NCI-H1092 treated with DMSO at 0.1 percent for 48 hours (cell line): ENCODE measurements at regions not wholly inside any gene's neighbourhood (a gene's known extent, or its start where the extent isn't known, plus 50 kb on each side); places are given as distances from the start of the nearest gene placed in this dataset.

Experiments
- DNase-seq: peaks from one replicate; lab custom pipeline; 2025; lab: John Stamatoyannopoulos, UW

- DNase-seq, result no peak
Measured at GRCh38 chr19:56947206-56947605, 106.7 kb upstream of the PEG3 start.

DNA sequence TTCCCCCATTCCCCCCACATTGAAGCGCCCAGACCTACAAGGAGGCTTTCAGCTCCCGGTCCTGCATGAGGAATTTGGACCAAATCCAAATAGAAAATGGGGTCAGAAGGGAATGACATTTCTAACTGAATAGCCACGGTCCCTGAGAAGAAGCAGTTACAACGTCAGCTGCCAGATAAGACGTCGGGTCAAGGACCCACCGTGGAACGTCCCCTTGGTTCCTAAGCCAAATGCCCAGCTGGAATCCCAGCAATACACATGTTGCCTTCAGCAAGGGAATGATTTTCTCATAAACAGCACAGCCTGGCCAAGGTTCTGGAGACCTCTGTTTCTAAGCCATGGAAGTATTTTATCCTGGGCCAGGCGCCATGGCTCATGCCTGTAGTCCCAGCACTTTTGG lies 109.1 kb upstream of the PEG3 start:
- no peak for DNase-seq

DNA sequence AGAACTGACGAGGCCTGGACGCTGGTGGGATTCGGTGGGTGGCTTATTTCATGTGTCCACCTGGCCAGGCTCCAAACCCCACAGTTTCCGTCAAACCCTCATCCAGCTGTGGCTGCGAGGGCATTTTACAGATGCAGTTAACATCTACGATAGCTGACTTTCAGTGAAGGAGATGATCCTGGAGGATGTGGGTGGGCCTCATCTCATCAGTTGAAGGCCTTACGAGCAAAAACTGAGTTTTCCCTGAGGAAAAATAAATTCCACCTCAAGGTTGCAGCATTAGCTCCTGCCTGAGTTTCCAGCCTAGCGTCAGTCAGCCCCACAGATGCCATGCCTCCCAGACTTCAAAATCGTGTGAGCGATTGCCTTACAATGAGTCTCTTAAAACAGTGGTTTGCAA lies 111.1 kb upstream of the PEG3 start:
- DNase-seq, result no peak

DNA sequence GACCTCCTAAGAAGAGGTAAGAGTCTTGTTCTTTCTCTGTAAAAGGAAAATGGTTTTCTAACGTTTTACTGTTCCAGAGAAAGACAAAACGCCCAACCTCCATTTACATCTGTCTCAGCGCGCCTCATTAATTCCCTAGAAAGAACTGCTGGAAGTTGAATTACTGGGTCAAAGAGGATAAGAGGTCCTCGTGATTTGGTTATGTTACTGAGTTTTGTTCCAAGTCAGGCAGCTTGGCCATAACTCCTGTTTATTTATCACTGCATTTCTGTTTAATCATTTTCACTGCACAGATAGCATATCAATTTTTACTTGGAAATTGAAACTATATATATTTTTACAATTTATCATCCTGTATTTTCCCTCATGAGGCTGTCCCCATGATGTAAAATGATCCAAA lies 112.9 kb upstream of the PEG3 start:
- no peak for DNase-seq

GRCh38 chr19:56955637-56956216 lies 115.2 kb upstream of the PEG3 start:
- DNase-seq, result no peak

DNA sequence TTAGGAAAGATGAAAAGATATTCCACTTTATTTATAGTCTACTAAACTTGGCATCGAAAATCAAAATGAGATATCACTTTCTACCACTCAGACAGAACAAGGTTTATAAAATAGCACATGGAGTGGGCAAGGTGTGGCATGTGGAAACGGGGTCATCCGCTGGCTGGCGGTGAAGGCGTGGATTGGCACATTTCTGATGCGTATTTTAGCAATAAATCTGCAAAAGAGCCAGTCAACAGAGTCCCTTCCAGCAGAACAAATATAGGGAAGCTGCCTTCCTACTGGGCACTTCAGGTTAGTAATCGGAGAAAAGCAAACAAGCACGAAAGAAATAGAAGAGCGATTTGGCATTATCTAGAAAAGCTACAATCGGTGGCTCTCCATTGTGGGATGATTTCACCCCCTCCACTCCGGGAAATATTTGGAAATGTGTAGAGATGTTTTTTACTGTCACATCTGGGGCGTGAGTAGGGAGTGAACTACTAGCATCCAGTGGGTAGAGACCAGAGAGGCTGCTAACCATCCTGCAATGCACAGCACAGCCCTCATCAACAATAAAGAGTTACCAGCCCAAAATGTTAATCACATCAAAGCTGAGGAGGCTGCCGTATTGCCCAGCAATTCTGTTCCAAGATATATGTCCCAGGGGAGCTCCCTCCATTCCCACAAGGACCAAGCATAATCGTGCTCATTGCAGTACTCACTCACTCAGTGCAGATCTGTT lies 116.1 kb upstream of the PEG3 start:
- DNase-seq, result no peak

- DNase-seq, result no peak
Measured at GRCh38 chr19:56959205-56959604, 118.7 kb upstream of the PEG3 start.

DNA sequence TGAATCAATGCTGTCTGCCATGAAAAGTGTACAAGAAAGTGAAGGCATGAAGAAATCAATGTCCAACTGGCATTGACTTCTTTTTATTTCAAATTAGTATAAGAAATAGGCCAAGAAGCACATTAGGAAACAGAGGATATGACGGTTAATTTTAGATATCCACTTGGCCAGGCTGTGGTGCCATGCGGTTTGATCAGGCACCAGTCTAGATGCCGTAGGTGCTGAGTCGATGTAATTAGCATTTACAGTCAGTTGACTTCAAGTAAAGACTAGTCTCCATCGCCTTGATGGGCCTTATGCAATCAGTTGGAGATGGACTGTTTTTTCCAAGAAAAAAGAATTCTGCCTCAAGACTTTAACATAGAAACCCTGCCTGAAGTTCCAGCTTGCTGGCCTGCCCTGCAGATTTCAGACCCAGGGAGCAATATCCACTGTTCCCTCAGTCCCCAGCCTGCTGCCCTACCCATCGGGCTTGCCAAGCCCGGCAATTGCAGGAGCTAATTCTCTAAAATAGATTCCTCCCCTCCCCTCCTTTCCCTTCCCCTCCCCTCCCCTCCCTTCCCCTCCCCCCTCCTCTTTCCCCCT lies 120.5 kb upstream of the PEG3 start:
- no peak for DNase-seq

DNA sequence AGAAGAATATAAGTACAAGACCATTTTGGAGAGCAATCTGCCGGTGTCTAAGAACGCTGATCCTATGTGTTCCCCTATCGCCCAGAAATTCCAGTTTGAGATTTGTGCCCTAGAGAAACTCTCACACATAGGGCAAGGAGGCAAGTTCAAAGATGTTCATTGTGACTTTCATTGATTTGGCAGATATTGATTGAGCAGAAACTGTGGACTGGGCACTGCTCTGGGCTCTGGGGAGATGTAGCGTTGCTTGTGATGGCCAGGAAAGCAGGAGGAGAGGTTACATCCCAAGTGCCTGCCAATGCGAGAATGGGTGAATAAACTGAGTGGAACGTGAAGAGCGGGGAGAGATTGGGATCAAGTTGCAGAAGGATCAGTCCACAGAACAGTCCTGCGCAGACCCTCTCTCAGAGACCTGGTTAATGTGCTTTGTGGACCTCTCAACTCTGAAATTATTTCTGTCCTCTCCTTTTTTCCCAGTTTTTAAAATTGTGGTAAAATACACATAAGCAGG lies 123.9 kb upstream of the PEG3 start:
- no peak for DNase-seq

- DNase-seq, result no peak
Measured at GRCh38 chr19:56966225-56966696, 125.7 kb upstream of the PEG3 start.

GRCh38 chr19:56966697-56967299 lies 126.3 kb upstream of the PEG3 start:
- no peak for DNase-seq

DNA sequence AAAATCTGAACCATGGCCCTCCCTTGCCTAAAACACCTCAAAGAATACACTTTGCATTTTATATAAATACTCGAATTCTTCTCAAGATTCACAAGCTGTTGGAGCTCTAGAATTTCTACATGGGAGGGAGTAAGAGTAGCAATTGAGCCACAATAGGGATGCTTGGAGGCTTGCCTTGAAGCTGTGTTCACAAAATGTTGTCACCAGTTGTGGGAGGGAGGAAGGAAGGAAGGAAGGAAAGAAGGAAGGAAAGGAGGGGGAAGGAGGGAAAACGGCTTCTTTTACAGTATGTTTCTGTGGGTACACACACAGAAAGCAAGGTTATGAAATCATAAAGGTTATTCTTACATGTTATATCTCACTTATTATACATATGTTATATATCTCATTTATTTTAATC lies 128.6 kb upstream of the PEG3 start:
- DNase-seq, result no peak

GRCh38 chr19:56969759-56970178 lies 129.2 kb upstream of the PEG3 start:
- no peak for DNase-seq

GRCh38 chr19:56971230-56971629 lies 130.7 kb upstream of the PEG3 start:
- no peak for DNase-seq

- DNase-seq, result no peak
Measured at GRCh38 chr19:56972291-56972841, 131.8 kb upstream of the PEG3 start.

DNA sequence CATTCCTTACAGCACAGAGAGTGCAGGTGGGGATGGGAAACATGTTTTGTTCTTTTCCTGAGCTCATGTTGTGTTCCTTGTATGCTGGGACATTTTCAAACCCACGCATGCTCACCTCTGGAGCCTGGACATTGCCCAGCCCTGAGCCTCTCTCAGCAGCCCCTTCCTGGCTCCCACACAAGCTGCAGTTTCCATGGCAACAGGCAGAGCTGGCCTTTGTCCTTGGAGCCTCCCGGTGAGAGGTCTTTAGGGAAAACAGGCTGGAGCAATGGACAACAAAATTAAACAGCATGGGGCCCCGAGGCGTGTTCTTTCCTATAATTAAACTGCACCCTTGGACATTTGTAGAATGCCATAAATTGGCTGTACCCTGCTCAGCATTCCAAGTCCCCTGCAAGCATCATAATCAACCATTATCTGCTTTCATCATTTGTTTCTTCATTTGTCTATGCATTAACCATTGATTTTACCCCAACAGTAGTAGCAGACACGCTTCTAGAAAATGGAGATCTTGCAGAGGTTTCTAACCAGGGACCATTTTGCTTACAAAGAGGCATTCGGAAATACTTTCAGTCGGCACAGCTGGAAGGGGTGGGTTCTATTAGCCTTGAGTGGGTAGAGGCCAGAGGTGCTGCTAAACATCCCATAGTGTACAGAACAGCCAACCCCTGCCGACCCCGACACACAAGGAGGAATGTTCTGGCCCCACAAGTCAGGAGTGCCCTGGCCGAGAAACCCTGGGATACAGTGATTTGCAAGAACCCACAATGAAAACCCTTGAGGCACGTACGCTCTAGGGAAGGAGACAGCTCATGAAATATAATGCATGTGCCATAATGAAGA lies 133.4 kb upstream of the PEG3 start:
- DNase-seq, result no peak

DNA sequence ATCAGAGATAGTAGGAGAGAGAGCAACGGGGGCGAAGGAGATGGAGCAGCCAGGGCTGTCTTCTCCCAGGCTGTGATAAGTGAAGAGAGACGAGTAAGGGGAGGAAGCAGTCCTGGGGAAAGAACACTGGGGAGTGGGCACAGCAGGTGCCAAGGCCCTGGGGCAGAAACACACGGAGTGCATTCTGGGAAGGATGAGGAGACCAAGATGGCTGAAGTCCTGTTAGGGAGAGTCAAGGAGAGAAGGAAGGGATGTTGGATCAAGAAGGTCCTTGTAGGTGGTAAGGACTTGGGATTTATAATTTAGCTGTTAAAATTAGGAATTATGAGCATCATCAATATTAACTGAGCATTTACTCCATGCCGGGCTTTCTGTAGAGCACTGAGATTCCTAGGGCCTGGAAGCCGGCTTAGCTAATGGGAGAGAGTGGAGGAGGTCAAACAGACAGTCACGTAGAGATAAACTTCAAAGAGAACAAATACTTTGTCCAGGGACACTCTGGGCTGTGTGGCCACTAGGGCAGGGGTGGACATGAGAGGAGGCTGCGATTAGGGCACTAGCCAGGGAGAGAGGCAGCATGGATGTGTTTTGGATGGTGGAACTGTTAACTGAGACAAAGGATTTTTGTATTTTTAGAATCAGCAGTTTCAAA lies 134.2 kb upstream of the PEG3 start:
- no peak for DNase-seq

GRCh38 chr19:56976300-56976699 lies 135.8 kb upstream of the PEG3 start:
- no peak for DNase-seq

- DNase-seq, result no peak
Measured at GRCh38 chr19:56976995-56977906, 136.7 kb upstream of the PEG3 start.

GRCh38 chr19:56978023-56978565 lies 137.6 kb upstream of the PEG3 start:
- no peak for DNase-seq
